GM21717 (cell line): ENCODE measurements at regions not wholly inside any gene's neighbourhood (a gene's known extent, or its start where the extent isn't known, plus 50 kb on each side); places are given as distances from the start of the nearest gene placed in this dataset.

Source experiments
- ATAC-seq: cut with Tn5 transposase; IDR thresholded peaks from one replicate; pipeline ENCODE4 v1.9.1; 2021; ENCODE audit warnings: mild to moderate bottlenecking, moderate library complexity; ENCODE audit not compliant: unreplicated experiment

- no peak for ATAC-seq
Measured at GRCh38 chr11:112878033-112878601, 83.1 kb upstream of the NCAM1 start.

- ATAC-seq = no peak
Measured at GRCh38 chr11:112880495-112880894, 80.7 kb upstream of the NCAM1 start.

GRCh38 chr11:112881461-112881860 is 79.8 kb upstream of the NCAM1 start:
- ATAC-seq = no peak

GRCh38 chr11:112882494-112883381 is 78.5 kb upstream of the NCAM1 start:
- ATAC-seq = no peak

- no peak for ATAC-seq
Measured at GRCh38 chr11:112884012-112884767, 77.0 kb upstream of the NCAM1 start.

GRCh38 chr11:112885744-112886433 is 75.3 kb upstream of the NCAM1 start:
- ATAC-seq = no peak

- no peak for ATAC-seq
Measured at GRCh38 chr11:112886434-112887370, 74.5 kb upstream of the NCAM1 start.

- no peak for ATAC-seq
Measured at GRCh38 chr11:112889446-112889845, 71.8 kb upstream of the NCAM1 start.

GRCh38 chr11:112899235-112900006 is 61.8 kb upstream of the NCAM1 start:
- ATAC-seq = no peak

- no peak for ATAC-seq
Measured at GRCh38 chr11:112901924-112902323, 59.3 kb upstream of the NCAM1 start.

GRCh38 chr11:112902361-112903011 is 58.7 kb upstream of the NCAM1 start:
- ATAC-seq = no peak

- no peak for ATAC-seq
Measured at GRCh38 chr11:112903340-112903739, 57.9 kb upstream of the NCAM1 start.

- ATAC-seq = no peak
Measured at GRCh38 chr11:112911124-112911523, 50.1 kb upstream of the NCAM1 start.
